OCI-LY7 (cell line): ENCODE measurements at regions not wholly inside any gene's neighbourhood (a gene's known extent, or its start where the extent isn't known, plus 50 kb on each side); places are given as distances from the start of the nearest gene placed in this dataset.

Experiments
- BruUV-seq: library from RNA; stranded (reverse); fragments of 400-500 nt; replicated peaks from 2 replicates; lab custom pipeline; 2021; lab: Mats Ljungman, UMichigan
- CTCF ChIA-PET: fragments of 300-600 bp; sonication (Branson Sonifier 250); formaldehyde crosslinking; loops from one replicate; lab custom pipeline; 2022; ENCODE audit warnings: antibody characterized with exemption; ENCODE audit not compliant: unreplicated experiment; lab: Charles Lee
- POLR2A ChIA-PET: fragments of 300-600 bp; sonication (Branson Sonifier 250); formaldehyde crosslinking; loops from one replicate; lab custom pipeline; 2022; ENCODE audit warnings: antibody characterized with exemption; lab: Charles Lee
- DNase-seq: peaks from one replicate; pipeline ENCODE4 v3.0.0-alpha.2; 2015; ENCODE audit warnings: low spot score
- H2AFZ ChIP-seq: fragments of 200-600 bp; sonication (generic), shearing (Covaris generic); 2 replicates; pipeline ENCODE4 v1.6.1; 2014; ENCODE audit warnings: mild to moderate bottlenecking, antibody characterized with exemption, low read length, moderate library complexity
- H3K27ac ChIP-seq: fragments of 200-600 bp; sonication (generic); 2 replicates; pipeline ENCODE4 v1.5.1; 2014; ENCODE audit warnings: mixed run types, low read depth, mild to moderate bottlenecking, moderate library complexity, low read length, inconsistent platforms; ENCODE audit not compliant: poor library complexity, severe bottlenecking
- H3K36me3 ChIP-seq: fragments of 200-600 bp; sonication (generic); 2 replicates; pipeline ENCODE4 v1.6.1; 2014; ENCODE audit warnings: mild to moderate bottlenecking, antibody characterized with exemption, low read length, moderate library complexity, mixed read lengths; ENCODE audit not compliant: insufficient read depth
- H3K4me1 ChIP-seq: fragments of 200-600 bp; sonication (generic); 2 replicates; pipeline ENCODE4 v1.5.1; 2014; ENCODE audit warnings: mild to moderate bottlenecking, low read length; ENCODE audit not compliant: insufficient read depth, poor library complexity, severe bottlenecking
- H3K4me2 ChIP-seq: fragments of 200-600 bp; sonication (generic); 2 replicates; pipeline ENCODE4 v1.6.1; 2014; ENCODE audit warnings: mild to moderate bottlenecking, low read length
- H3K4me3 ChIP-seq: fragments of 200-600 bp; sonication (generic); 2 replicates; pipeline ENCODE4 v1.5.1; 2014; ENCODE audit warnings: mild to moderate bottlenecking, low read depth, low read length; ENCODE audit not compliant: poor library complexity, severe bottlenecking
- H3K79me2 ChIP-seq: fragments of 200-600 bp; sonication (generic); 2 replicates; pipeline ENCODE4 v1.6.1; 2016; ENCODE audit warnings: low read depth, mild to moderate bottlenecking, low read length, moderate library complexity, mixed read lengths; ENCODE audit not compliant: insufficient read depth
- H3K9me2 ChIP-seq: fragments of 200-600 bp; sonication (generic); 2 replicates; pipeline ENCODE4 v1.6.1; 2016; ENCODE audit warnings: mild to moderate bottlenecking, low read length, mixed read lengths; ENCODE audit not compliant: insufficient read depth
- H3K9me3 ChIP-seq: fragments of 200-600 bp; sonication (generic); 2 replicates; pipeline ENCODE4 v1.6.1; 2014; ENCODE audit warnings: mild to moderate bottlenecking, mixed run types, low read length, mixed read lengths
- H4K20me1 ChIP-seq: fragments of 200-600 bp; sonication (generic); 2 replicates; pipeline ENCODE4 v1.6.1; 2014; ENCODE audit warnings: mild to moderate bottlenecking, antibody characterized with exemption, low read length, moderate library complexity, mixed read lengths; ENCODE audit not compliant: insufficient read depth
- EZH2phosphoT487 ChIP-seq: fragments of 200-600 bp; sonication (generic); IDR thresholded peaks from 2 replicates; pipeline ENCODE4 v1.6.1; 2018; ENCODE audit warnings: low read depth, borderline replicate concordance, mild to moderate bottlenecking, mixed run types, antibody characterized with exemption, low read length, moderate library complexity, mixed read lengths
- intact Hi-C: fragments of 100-400 bp; cut with micrococcal nuclease; formaldehyde crosslinking; loops from one replicate; pipeline ENCODE4 v1.10.0; 2022; ENCODE audit not compliant: unreplicated experiment
- TF ChIP-seq, protein P1 (sequence below): fragments of 200-600 bp; sonication (generic); conservative IDR thresholded peaks from 2 replicates; pipeline ENCODE4 v1.5.1; 2014; ENCODE audit warnings: mild to moderate bottlenecking, antibody characterized with exemption, low read length, moderate library complexity, mixed read lengths

DNA sequence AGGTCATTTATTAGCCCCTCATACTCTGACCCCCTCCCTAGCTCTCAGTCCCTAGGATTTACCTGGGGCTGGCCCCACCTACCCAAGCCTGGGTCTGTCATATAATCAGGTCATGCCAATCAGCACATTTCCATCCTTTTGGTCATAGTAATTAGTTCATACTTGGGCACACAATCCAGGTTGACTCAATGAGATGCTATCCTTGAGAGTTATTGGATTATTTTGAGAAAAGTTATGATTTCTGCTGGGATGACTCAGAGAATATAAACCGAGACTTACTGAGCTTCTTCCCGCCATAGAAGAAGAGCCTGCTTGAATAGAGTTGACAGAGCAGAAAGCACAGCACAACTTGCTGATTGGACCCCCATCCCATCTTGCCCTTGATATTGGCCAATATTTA is 331.5 kb downstream of the CBLN1 start:
- no peak for DNase-seq
- no TSS peak for BruUV-seq
- Histone ChIP-seq H3K27ac (no peak overlapping the region), H3K79me2 (no peaks in the 10 kb centered on the region), H3K36me3 (no peaks in the 10 kb centered on the region), H3K9me3 (no peaks in the 10 kb centered on the region), H3K4me3 (no peak overlapping the region), H3K4me1 (no peaks in the 10 kb centered on the region), H3K9me2 (no peaks in the 10 kb centered on the region), H3K4me2 (no peak overlapping the region), H2AFZ (no peak overlapping the region), H4K20me1 (no peaks in the 10 kb centered on the region)
- TF ChIP-seq, protein P1, sequence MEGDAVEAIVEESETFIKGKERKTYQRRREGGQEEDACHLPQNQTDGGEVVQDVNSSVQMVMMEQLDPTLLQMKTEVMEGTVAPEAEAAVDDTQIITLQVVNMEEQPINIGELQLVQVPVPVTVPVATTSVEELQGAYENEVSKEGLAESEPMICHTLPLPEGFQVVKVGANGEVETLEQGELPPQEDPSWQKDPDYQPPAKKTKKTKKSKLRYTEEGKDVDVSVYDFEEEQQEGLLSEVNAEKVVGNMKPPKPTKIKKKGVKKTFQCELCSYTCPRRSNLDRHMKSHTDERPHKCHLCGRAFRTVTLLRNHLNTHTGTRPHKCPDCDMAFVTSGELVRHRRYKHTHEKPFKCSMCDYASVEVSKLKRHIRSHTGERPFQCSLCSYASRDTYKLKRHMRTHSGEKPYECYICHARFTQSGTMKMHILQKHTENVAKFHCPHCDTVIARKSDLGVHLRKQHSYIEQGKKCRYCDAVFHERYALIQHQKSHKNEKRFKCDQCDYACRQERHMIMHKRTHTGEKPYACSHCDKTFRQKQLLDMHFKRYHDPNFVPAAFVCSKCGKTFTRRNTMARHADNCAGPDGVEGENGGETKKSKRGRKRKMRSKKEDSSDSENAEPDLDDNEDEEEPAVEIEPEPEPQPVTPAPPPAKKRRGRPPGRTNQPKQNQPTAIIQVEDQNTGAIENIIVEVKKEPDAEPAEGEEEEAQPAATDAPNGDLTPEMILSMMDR = no peak
- TF ChIP-seq EZH2phosphoT487 = no peak
- ChIA-PET CTCF (no interaction called here), POLR2A (interaction anchor here (1.2 kb wide), 1 partner anchor 26 kb away, joined by 3 read pairs; no protein-coding TSS in a partner anchor)
- intact Hi-C loops = no loop called here

DNA sequence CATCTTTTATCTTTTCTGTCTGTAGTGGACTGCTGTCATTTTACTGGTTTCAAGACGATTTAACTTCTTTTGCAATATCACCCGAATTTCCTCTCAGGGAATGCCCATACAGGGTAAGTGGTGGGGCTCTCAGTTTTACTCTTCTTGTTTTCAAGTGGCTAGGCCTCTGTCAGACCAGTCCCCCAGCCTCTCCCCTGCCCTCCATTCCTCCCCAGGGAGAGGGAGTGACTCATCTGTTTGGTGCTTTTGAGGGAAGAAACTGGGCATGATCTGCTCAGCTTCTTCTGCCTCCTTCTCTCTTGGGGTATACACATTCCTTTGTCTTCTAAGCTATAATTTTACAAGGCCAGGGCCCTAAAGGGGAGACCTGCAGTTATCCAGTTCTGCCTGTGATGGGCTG is 332.0 kb downstream of the CBLN1 start:
- POLR2A ChIA-PET = interaction anchor here (1.2 kb wide), 1 partner anchor 27 kb away, joined by 3 read pairs; no protein-coding TSS in a partner anchor

DNA sequence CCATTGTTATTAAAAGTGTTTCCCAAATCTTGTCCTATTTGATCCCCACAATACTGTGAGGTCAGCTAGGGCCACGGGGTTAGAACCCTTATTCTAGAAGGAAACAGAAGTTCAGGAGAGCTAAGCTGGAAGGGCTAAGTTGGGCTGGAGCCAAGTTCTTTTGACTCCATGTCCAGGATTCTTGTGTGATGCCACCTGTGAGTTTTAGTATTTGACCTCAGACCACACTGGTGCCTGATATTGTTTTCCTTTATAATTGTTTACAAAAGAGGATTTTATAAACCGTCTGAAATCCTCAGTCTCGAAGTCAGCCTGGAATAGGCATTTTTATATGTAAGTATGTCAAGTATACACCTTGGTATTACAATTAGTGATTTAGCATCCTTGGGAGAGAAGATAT is 332.7 kb downstream of the CBLN1 start:
- POLR2A ChIA-PET = no interaction called here
- Histone ChIP-seq H3K4me3 (no peak overlapping the region), H4K20me1 (no peaks in the 10 kb centered on the region), H3K4me1 (no peaks in the 10 kb centered on the region), H3K27ac (no peak overlapping the region), H3K4me2 (no peak overlapping the region), H3K9me2 (no peaks in the 10 kb centered on the region), H3K79me2 (no peaks in the 10 kb centered on the region), H3K36me3 (no peaks in the 10 kb centered on the region), H3K9me3 (no peaks in the 10 kb centered on the region), H2AFZ (no peak overlapping the region)
- DNase-seq = no peak
- BruUV-seq = no TSS peak
- intact Hi-C loops = no loop called here
- TF ChIP-seq EZH2phosphoT487 = no peak
- TF ChIP-seq, protein P1 = no peak
- CTCF ChIA-PET = interaction anchor here (0.5 kb wide), 1 partner anchor 9 kb away, joined by 4 read pairs; no protein-coding TSS in a partner anchor

More for the DNA sequence above, 332.0 kb downstream of the CBLN1 start:
- H3K4me1 ChIP-seq = no peaks in the 10 kb centered on the region
- no peaks in the 10 kb centered on the region for H3K36me3 ChIP-seq
- DNase-seq = no peak
- CTCF ChIA-PET = no interaction called here
- H4K20me1 ChIP-seq = no peaks in the 10 kb centered on the region
- no peaks in the 10 kb centered on the region for H3K9me3 ChIP-seq
- TF ChIP-seq, protein P1 = no peak
- no peak for TF ChIP-seq EZH2phosphoT487
- H3K79me2 ChIP-seq = no peaks in the 10 kb centered on the region
- H3K9me2 ChIP-seq = no peaks in the 10 kb centered on the region
- intact Hi-C loops = no loop called here
- no peak overlapping the region for H3K4me3 ChIP-seq
- H3K4me2 ChIP-seq = no peak overlapping the region
- no peak overlapping the region for H3K27ac ChIP-seq
- H2AFZ ChIP-seq = no peak overlapping the region
- BruUV-seq = no TSS peak
